Left ventricle myocardium inferior (tissue), 1 donor: ENCODE measurements at regions not wholly inside any gene's neighbourhood (a gene's known extent, or its start where the extent isn't known, plus 50 kb on each side); places are given as distances from the start of the nearest gene placed in this dataset.

Experiments
- DNase-seq: peaks from one replicate; pipeline ENCODE4 v3.0.0-alpha.2; 2020
- H3K27ac ChIP-seq: fragments of 200-600 bp; replicated peaks from 2 replicates; pipeline ENCODE4 v1.8.0; 2021
- H3K27me3 ChIP-seq: fragments of 200-600 bp; 2 replicates; pipeline ENCODE4 v1.8.0; 2021; ENCODE audit warnings: low read depth
- H3K36me3 ChIP-seq: fragments of 200-600 bp; 2 replicates; pipeline ENCODE4 v1.8.0; 2021
- H3K4me1 ChIP-seq: fragments of 200-600 bp; 2 replicates; pipeline ENCODE4 v1.8.0; 2021
- H3K4me3 ChIP-seq: fragments of 200-600 bp; 2 replicates; pipeline ENCODE4 v1.8.0; 2021; ENCODE audit warnings: mild to moderate bottlenecking, moderate library complexity
- H3K9me3 ChIP-seq: fragments of 200-600 bp; replicated peaks from 2 replicates; pipeline ENCODE4 v1.8.0; 2021
- CTCF ChIP-seq: fragments of 200-600 bp; IDR thresholded peaks from 2 replicates; pipeline ENCODE4 v1.8.0; 2021; ENCODE audit warnings: antibody characterized with exemption, mild to moderate bottlenecking, borderline replicate concordance
- intact Hi-C: fragments of 100-400 bp; cut with micrococcal nuclease; formaldehyde crosslinking; loops from one replicate; pipeline ENCODE4 v1.11.0; 2022
- donor health status: DM: no; HTN: yes; CAD: no; lungs with severe emphysema.

GRCh38 chr1:68936530-68936929 is 439.6 kb upstream of the DEPDC1 start:
- H3K27me3 ChIP-seq: no peaks in the 10 kb centered on the region
- no peak for DNase-seq
- H3K4me3 ChIP-seq: no peak overlapping the region
- no peak for TF ChIP-seq CTCF
- H3K9me3 ChIP-seq: no peaks in the 10 kb centered on the region
- no peak overlapping the region for H3K27ac ChIP-seq
- intact Hi-C loops: no loop called here
- no peaks in the 10 kb centered on the region for H3K4me1 ChIP-seq
- no peaks in the 10 kb centered on the region for H3K36me3 ChIP-seq

- no peaks in the 10 kb centered on the region for H3K4me1 ChIP-seq
- no peak for DNase-seq
- no peak overlapping the region for H3K27ac ChIP-seq
- H3K4me3 ChIP-seq: no peak overlapping the region
- no peaks in the 10 kb centered on the region for H3K9me3 ChIP-seq
- intact Hi-C loops: no loop called here
- no peaks in the 10 kb centered on the region for H3K27me3 ChIP-seq
- no peak for TF ChIP-seq CTCF
- no peaks in the 10 kb centered on the region for H3K36me3 ChIP-seq
Measured at GRCh38 chr1:68938051-68938666, 441.3 kb upstream of the DEPDC1 start.

- TF ChIP-seq CTCF: no peak
- intact Hi-C loops: no loop called here
- H3K9me3 ChIP-seq: peaks cover 9% of the 10 kb centered on the region
- no peak overlapping the region for H3K27ac ChIP-seq
- no peak for DNase-seq
- no peaks in the 10 kb centered on the region for H3K36me3 ChIP-seq
- H3K27me3 ChIP-seq: no peaks in the 10 kb centered on the region
- H3K4me3 ChIP-seq: no peak overlapping the region
- H3K4me1 ChIP-seq: no peaks in the 10 kb centered on the region
Measured at GRCh38 chr1:68950036-68950435, 453.2 kb upstream of the DEPDC1 start.

DNA sequence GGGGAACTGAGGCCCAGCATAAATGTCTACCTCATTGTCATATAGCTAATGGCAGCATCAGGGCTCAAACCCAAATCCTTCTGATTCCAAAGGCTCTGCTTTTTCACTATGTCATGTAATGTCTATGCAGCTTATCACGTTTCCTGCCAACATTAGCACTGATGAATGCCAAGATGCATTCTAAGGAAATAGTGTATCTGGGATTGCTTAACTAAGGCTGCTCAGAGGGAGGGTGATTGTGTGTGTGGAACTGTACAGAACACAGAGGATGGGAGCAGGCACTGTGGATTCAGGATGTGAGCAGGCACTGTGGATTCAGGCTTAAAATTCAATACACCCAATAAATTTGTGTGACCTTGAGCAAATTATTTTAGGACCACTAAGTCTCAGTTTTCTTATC is 456.4 kb upstream of the DEPDC1 start:
- no peaks in the 10 kb centered on the region for H3K4me1 ChIP-seq

DNA sequence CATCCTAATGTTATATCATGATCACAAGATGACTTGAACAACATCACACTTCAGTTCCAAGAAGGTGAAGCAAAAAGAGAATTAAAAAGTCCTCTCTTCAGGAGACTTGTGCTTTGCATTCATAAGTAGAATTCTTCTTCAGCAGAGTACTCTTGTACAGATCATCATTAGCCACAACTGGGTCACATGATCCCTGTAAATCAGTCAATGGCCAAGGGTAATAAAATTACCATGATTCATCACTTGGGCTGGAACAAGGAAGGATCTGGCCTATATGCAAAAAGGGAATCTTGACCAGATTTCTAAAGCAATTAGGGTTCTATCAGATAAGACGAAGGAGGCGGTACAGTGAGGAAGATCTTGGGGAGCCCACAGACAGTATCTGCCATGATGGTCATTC is 458.0 kb upstream of the DEPDC1 start:
- peaks cover 9% of the 10 kb centered on the region for H3K9me3 ChIP-seq
- peaks cover 6% of the 10 kb centered on the region for H3K4me1 ChIP-seq
- no peak for DNase-seq
- no peaks in the 10 kb centered on the region for H3K36me3 ChIP-seq
- intact Hi-C loops: no loop called here
- H3K4me3 ChIP-seq: no peak overlapping the region
- TF ChIP-seq CTCF: no peak
- no peak overlapping the region for H3K27ac ChIP-seq
- H3K27me3 ChIP-seq: no peaks in the 10 kb centered on the region

More for the DNA sequence above, 456.4 kb upstream of the DEPDC1 start:
- no peak overlapping the region for H3K4me3 ChIP-seq
- H3K27ac ChIP-seq: no peak overlapping the region
- DNase-seq: no peak
- intact Hi-C loops: no loop called here
- TF ChIP-seq CTCF: no peak
- peaks cover 9% of the 10 kb centered on the region for H3K9me3 ChIP-seq
- no peaks in the 10 kb centered on the region for H3K27me3 ChIP-seq
- H3K36me3 ChIP-seq: no peaks in the 10 kb centered on the region

DNA sequence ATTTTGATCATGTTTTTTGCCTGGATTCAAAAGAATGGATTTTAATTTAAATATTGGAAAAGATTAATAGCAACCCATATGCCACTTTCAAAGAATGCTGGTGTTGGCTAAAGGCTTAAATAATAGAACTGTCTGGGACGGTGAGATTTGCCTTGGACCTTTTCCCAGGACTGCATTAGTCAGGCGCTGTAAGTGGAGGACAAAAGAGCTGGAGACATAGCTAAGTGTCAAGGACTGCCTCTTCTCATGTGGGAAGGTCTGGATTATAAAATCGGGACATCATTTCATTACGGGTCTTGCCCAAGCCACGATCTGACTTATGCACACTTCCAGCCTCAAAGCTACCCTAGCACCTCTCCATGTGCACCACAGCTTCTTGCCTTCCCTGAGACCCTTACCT is 458.5 kb upstream of the DEPDC1 start:
- peaks cover 6% of the 10 kb centered on the region for H3K4me1 ChIP-seq
- H3K9me3 ChIP-seq: peaks cover 9% of the 10 kb centered on the region
- H3K27ac ChIP-seq: no peak overlapping the region
- TF ChIP-seq CTCF: no peak
- no peak for DNase-seq
- intact Hi-C loops: no loop called here
- no peak overlapping the region for H3K4me3 ChIP-seq
- H3K36me3 ChIP-seq: no peaks in the 10 kb centered on the region
- H3K27me3 ChIP-seq: no peaks in the 10 kb centered on the region
